ENCODE measurements at regions not wholly inside any gene's neighbourhood (a gene's known extent, or its start where the extent isn't known, plus 50 kb on each side); places are given as distances from the start of the nearest gene placed in this dataset.
"Not testable (repeated sequence)": the region's sequence is repeated elsewhere in the genome, so short reads cannot be mapped to it uniquely, and the experiment has no call there.

- DNase-seq, result no peak
Measured at GRCh38 chr6:1197309-1197708, 114.6 kb upstream of the FOXQ1 start.

- no peak for DNase-seq
Measured at GRCh38 chr6:1191141-1191630, 120.7 kb upstream of the FOXQ1 start.

DNA sequence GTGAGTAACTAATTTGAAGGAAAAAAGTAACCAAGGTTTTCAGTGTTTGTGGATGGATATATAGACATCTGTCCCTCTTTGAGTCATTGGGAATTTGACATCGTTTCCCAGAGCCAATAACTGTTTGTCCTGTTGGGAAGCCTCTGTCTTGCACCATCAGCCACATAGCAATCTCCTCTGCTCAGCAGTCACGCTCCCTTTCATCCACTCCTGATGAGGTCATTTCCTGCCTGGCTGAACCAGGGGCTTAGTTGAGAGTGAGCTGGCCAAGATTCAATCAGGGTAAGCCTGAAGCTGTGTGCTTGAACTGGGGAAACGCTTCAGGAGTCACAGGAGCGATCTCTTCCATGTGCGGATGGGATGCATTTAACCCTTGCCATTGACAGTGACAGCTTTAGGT, 121.5 kb upstream of the FOXQ1 start:
- no peak for DNase-seq

GRCh38 chr6:1188199-1188598, 123.7 kb upstream of the FOXQ1 start:
- no peak for DNase-seq

DNA sequence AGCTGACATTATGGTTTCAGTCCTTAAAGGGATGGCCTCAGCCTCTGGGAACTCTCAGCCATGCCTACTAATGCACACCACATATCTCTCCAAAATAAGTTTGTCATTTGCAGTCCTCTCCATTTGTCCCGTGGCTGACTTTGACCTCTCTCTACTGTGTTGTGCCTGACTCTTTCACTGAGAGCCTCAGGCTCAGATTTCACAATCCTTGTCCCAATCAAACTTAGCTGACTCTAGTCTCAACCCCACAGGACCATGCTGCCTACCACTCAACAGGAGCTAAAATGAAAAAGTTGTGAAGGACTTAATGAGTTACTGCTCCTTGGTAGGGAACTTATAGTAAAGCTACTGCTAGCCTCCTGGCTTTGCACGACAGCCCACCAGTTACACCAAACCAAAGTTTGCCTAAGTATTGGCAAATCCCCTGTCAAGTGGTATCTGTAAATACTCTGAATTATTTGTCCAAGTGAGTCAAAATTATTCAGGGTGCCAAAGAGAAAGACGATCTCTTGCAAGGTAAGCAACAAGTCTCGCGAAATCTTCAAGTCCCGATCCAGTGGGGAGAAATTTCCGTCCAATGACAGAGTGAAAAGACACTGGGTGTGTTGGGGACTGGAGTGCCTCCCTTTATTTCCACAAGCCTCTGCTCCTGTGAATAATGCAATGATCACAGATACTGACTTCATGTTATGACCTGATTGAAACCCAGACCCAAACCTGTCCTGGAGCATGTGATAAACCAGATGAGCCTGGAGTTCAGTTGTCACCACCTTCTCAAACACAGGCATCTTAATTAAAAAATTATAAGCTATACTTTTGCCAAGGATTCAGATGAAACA, 124.4 kb upstream of the FOXQ1 start:
- no peak for DNase-seq

DNA sequence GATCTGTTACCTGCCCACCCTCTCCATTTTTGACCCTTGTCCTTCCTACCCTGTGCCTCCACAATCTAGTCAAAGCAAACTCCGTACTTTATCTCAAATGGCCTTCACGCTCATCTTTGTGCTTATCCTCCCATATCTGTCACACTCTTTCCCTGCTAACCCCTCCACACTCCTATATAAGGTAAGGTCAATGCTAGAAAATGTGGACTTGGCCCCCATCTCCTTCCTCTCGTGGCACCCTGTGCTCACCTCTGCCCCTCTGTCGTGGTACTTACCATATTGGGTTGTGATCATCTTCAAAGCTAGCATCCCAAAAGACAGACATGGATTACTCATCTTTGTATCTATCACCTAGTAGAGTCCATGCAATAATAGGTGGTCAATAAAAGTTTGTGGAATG, 127.6 kb upstream of the FOXQ1 start:
- no peak for DNase-seq

GRCh38 chr6:1182722-1183521, 129.0 kb upstream of the FOXQ1 start:
- no peak for DNase-seq

GRCh38 chr6:1181939-1182605, 129.8 kb upstream of the FOXQ1 start:
- no peak for DNase-seq

- no peak for DNase-seq
Measured at GRCh38 chr6:1179571-1180459, 132.1 kb upstream of the FOXQ1 start.

DNA sequence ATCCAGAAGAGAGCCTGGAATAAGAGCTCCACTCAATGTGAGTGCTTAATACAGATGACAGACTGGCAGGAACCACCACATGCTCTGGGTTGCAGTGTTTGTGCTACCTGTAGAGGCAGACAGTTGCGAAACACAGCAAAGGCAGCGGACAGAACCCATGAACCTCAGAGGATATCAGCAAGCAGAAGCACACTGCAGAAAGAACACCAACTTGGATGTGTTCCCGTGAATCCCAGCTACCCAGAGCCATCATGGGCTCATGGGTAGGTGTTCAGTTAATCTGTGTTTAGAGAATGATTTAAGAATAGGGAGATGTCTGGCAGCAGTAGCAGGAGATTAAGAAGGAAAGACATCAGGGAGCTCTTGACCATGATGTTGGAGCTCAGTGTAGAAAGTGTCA, 133.3 kb upstream of the FOXQ1 start:
- no peak for DNase-seq

GRCh38 chr6:1176567-1176966, 135.3 kb upstream of the FOXQ1 start:
- no peak for DNase-seq

DNA sequence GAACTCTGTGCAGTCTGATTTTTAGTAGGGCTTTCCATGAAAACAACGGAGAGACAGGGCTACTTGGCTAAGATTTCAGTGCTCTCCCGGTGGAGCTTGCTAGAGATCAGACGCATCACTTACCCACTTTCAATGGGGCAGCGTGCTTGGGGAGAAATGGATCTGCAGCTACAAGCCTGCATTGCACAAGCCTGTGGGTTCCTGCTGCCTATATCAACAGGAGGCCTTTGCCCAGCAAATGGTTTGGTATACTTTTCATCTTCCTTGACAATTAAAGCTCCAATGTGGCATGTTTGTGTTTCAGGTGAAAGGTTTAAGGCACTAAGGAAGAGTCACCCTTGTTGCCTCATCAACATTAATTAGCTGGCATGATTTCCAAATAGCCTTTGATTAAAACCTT, 136.0 kb upstream of the FOXQ1 start:
- DNase-seq, result no peak

GRCh38 chr6:1170794-1171193, 141.1 kb upstream of the FOXQ1 start:
- DNase-seq, result no peak

- no peak for DNase-seq
Measured at GRCh38 chr6:1164600-1164999, 147.3 kb upstream of the FOXQ1 start.

GRCh38 chr6:1163501-1163900, 148.4 kb upstream of the FOXQ1 start:
- DNase-seq, result no peak

GRCh38 chr6:1162367-1163275, 149.3 kb upstream of the FOXQ1 start:
- DNase-seq, result no peak

GRCh38 chr6:1156411-1156810, 155.5 kb upstream of the FOXQ1 start:
- not testable (repeated sequence) for DNase-seq

- no peak for DNase-seq
Measured at GRCh38 chr6:1153696-1154245, 158.1 kb upstream of the FOXQ1 start.

GRCh38 chr6:1146500-1146899, 165.4 kb upstream of the FOXQ1 start:
- DNase-seq, result no peak

DNA sequence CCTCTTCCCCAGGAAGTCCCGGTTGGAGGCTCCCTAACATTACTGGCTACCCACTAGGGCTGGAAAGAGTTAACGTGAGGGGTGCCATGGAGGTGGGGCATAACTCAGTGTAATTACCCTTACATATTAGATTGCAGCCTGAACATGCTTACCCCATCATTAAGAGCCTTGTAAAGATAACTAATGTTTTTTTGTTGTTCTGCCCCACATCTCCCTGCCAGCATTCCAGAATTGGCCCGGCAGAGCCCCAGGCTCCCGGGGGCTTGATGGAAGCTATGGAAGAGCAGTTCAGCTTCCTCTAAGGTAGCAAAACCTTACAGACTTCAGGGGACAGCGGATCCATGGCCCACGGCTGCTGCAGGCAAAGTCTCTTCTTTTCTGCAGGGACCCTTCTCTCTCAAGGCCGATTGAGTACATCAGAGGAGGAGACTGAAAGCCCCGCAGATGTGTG, 166.1 kb upstream of the FOXQ1 start:
- DNase-seq, result no peak

Data from activated CD8-positive, alpha-beta memory T cell treated with anti-CD3 and anti-CD28 coated beads, Interleukin-2, amount 50 U/mL, for 4 hours (primary cell).